Fibroblast of pulmonary artery (primary cell): ENCODE measurements at regions not wholly inside any gene's neighbourhood (a gene's known extent, or its start where the extent isn't known, plus 50 kb on each side); places are given as distances from the start of the nearest gene placed in this dataset.

ENCODE experiments used
- DNase-seq: peaks from one replicate; pipeline ENCODE4 v3.0.0-alpha.2; 2010; ENCODE audit warnings: low read depth
- H3K4me3 ChIP-seq: replicated peaks from 2 replicates; pipeline ENCODE4 v1.5.1; 2011; ENCODE audit warnings: low read depth, mild to moderate bottlenecking, control low read depth, low read length, moderate library complexity
- TF ChIP-seq, protein P1 (sequence below): IDR thresholded peaks from 2 replicates; pipeline ENCODE4 v1.5.1; 2011; ENCODE audit warnings: mild to moderate bottlenecking, control low read depth, low read length, inconsistent platforms; ENCODE audit errors: missing control alignments

DNA sequence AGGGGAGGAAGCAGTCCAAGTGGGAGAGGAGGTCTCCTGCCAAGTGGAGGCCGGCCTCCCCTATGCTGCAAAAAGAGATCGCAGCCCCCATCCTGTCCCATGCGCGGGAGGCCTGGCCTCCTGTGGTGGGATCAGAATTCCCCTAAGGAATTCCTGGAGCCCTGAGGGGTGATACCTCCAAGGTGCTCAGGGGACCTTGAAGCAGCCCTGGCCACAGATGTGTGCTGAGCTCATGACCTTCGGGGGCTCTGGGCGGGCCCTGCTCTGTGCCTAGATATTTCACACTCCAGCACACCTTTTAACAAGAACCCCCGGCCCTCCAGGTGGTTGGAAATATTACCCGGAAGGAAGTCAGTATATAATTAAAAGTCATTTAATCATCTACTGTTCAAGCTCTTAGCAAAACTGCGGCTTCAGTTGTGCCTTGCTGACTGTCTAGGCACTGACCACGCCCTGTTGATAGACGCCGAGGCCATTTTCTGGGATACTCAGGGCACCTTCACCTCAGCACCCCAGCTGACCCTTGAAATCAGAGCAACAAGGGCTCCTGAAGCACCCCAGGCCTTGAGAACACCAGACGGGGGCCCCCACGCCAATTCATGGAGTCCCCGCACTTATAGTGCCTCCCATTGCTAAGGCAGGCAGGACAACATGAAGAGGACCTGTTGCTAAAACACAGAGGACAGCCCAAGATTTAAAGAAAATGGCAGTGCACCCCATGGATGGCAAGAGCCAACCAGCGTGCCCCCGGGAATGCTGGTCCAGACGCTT, 119.1 kb downstream of the NDUFA10 start:
- TF ChIP-seq, protein P1, sequence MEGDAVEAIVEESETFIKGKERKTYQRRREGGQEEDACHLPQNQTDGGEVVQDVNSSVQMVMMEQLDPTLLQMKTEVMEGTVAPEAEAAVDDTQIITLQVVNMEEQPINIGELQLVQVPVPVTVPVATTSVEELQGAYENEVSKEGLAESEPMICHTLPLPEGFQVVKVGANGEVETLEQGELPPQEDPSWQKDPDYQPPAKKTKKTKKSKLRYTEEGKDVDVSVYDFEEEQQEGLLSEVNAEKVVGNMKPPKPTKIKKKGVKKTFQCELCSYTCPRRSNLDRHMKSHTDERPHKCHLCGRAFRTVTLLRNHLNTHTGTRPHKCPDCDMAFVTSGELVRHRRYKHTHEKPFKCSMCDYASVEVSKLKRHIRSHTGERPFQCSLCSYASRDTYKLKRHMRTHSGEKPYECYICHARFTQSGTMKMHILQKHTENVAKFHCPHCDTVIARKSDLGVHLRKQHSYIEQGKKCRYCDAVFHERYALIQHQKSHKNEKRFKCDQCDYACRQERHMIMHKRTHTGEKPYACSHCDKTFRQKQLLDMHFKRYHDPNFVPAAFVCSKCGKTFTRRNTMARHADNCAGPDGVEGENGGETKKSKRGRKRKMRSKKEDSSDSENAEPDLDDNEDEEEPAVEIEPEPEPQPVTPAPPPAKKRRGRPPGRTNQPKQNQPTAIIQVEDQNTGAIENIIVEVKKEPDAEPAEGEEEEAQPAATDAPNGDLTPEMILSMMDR = no peak
- H3K4me3 ChIP-seq = no peak overlapping the region
- DNase-seq = no peak

DNA sequence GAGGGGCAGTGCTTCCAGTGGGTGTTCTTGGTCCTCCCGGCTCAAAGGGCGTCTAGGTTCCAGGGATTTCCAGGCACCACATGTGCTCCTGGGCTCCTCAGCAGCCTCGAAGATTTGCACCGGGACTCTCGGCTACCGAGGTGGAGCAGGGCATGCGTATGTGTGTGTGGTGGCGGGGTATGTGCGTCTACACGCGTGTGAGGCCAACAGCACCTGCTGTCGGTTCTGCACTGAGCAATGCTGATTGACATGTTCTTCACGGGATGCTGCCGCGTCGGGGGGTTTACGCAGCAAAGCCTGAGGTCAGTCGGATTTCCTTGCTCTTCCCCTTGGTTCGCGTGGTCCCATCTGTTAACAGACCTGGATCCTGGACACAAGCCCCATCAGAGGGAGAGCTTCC, 119.8 kb downstream of the NDUFA10 start:
- no peak for DNase-seq
- TF ChIP-seq, protein P1 = no peak
- H3K4me3 ChIP-seq = no peak overlapping the region

DNA sequence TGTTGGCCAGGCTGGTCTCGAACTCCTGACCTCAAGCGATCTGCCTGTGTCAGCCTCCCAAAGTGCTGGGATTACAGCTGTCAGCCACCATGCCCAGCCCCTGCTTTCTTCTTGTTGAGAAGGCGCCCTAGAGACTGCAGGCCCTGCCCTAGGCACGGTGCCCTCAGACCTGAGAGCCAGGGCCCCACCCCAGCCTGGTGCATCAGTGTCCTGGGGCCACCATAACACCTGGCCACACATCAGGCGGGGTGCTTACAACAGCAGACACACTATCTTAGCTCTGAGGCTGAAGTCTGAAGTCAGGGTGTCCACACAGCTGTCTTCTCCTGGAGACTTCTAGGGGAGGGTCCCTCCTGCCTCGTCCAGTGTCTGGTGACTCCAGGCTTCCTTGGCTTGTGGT, 120.6 kb downstream of the NDUFA10 start:
- TF ChIP-seq, protein P1 = no peak
- no peak overlapping the region for H3K4me3 ChIP-seq
- DNase-seq = no peak

DNA sequence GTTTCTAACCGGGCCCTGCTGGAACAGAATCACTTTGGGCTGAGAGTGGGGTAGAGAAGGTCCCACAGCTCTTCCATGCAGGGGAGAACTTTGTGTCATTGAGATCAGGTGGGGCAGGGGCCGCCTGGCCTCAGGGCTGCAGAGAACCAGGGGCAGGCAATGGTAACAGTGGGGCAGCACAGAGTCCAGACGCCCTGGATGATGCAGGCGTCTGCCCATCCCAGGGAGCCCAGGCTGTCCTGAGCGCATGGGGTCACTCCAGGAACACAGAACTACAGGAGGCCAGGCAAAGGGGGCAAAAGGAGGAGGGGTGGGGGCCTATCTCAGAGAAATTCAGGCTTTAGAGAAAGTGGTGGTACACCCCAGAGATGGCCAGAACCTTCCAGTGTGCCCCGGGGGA, 121.3 kb downstream of the NDUFA10 start:
- DNase-seq = no peak
- H3K4me3 ChIP-seq = no peak overlapping the region
- TF ChIP-seq, protein P1 = no peak

DNA sequence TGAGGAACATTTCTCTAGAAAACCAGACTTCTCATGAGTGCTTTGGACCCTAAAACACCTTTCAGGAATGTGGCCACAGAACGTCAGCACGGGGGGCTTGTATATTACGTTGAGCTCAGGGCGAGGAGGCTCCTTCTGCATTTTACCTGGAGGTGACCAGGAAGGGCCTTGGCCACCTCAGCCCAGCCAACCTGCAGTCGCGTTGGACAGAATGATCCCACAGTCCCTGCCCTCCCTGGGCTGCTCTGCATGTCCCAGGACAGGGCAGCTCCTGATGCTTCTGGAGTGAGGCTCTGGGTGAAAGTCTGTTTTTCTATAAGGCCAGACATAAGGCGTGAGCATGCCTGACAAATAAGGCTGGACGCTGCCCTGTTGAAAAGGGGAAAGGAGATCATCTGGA, 121.9 kb downstream of the NDUFA10 start:
- TF ChIP-seq, protein P1 = no peak
- no peak overlapping the region for H3K4me3 ChIP-seq
- no peak for DNase-seq

DNA sequence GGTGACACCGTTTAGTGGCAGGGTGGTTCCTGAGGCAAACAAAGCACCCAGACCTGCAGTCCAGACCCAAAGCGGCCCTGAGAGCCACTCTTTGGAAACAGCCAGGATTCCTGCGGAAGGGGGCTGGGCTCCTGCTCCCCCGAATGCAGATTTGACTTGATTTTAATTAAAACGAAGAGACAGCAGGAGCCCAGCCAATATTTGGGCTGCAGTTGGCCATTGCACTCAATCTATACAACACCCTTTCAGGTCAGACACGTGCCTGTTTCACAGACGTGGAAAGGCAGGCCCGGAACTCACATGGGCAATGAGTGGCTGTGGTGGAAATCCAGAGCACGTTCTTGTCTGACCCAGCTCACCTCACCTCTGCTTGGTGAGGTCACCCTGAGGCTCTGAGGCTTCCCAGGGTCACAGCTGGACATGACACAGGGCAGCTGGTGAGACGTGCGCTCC, 122.4 kb downstream of the NDUFA10 start:
- DNase-seq = no peak
- H3K4me3 ChIP-seq = no peak overlapping the region
- TF ChIP-seq, protein P1 = no peak
